ENCODE measurements at regions not wholly inside any gene's neighbourhood (a gene's known extent, or its start where the extent isn't known, plus 50 kb on each side); places are given as distances from the start of the nearest gene placed in this dataset.

DNA sequence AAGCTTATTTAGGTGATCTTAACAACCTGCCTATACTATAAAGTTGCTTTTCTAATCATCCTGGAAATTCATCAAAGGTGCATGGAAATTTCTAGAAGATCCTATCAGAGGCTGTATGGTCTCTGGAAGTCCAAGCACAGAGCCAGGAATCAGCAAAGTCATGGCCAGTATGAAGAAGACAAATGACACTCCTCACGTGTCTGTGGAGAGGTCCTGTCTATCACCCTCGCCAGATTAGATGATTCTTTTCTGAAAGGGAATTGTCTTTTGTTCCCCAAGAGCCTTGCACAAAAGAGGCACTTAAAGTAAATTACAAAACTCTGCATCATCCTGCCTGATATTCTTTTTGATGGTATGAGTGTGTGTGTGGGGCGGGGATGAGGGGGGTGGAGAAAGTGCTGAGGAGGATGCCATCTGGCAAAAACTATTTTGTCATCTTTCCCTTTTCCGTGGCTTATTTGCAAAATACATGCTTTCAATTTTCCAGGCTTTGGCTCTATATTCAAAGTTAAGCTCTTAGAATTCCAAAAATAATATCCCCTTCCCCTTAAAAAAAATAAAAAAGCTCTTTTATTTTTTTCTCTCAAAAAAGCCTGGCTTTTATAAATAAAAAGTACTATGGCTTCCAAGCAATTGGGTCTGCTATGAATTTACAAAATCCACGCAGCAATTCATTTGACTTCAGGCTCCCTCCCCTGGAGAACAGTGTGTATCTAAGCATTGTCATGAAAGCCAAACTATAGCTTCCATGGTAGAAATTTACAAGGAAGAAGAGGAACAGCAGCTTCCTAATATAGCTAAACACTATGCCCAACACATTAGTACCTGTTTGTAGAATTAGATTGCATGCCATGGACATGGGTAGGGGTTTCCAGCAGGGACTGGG, 185.2 kb upstream of the ARG1 start:
- Histone ChIP-seq H3K4me1 (no peaks in the 10 kb centered on the region), H3K4me3 (no peak overlapping the region), H3K27me3 (no peaks in the 10 kb centered on the region), H3K36me3 (ENCODE audit: low read depth, missing control alignments) (no peaks in the 10 kb centered on the region), H3K9me3 (no peaks in the 10 kb centered on the region), H3K27ac (no peak overlapping the region)
- intact Hi-C loops (cut with DNase I; ENCODE audit: low total_unique reads), result no loop called here
- TF ChIP-seq, protein P1, sequence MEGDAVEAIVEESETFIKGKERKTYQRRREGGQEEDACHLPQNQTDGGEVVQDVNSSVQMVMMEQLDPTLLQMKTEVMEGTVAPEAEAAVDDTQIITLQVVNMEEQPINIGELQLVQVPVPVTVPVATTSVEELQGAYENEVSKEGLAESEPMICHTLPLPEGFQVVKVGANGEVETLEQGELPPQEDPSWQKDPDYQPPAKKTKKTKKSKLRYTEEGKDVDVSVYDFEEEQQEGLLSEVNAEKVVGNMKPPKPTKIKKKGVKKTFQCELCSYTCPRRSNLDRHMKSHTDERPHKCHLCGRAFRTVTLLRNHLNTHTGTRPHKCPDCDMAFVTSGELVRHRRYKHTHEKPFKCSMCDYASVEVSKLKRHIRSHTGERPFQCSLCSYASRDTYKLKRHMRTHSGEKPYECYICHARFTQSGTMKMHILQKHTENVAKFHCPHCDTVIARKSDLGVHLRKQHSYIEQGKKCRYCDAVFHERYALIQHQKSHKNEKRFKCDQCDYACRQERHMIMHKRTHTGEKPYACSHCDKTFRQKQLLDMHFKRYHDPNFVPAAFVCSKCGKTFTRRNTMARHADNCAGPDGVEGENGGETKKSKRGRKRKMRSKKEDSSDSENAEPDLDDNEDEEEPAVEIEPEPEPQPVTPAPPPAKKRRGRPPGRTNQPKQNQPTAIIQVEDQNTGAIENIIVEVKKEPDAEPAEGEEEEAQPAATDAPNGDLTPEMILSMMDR (IDR thresholded peaks at IDR 0.05), result no peak
- no peak for TF ChIP-seq POLR2A (IDR thresholded peaks at IDR 0.05)
- no peak for DNase-seq
- 45 to 56% methylated on average over 5 of the region's 5 CpGs for WGBS, 2 donors

DNA sequence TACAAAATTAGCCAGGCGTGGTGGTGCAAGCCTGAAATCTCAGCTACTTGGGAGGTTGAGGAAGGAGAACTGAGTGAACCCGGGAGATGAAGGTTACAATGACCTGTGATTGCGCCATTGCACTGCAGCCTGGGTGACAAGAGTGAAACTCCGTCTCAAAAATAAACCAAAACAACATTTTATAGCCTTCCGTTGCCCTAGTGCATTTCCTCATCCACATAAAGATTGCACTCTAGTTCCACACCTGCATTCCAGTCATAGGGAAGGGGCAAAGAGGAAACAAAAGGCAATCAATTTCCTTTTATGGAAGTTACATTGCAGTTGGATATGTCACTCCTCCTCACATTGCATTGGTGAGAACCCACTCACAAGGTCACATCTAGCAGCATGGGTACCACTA, 182.7 kb upstream of the ARG1 start:
- WGBS, 2 donors, result 94 to 95% methylated on average over 5 of the region's 5 CpGs
- intact Hi-C loops (cut with DNase I; ENCODE audit: low total_unique reads), result no loop called here
- TF ChIP-seq, protein P1 (IDR thresholded peaks at IDR 0.05), result no peak
- no peak for TF ChIP-seq POLR2A (IDR thresholded peaks at IDR 0.05)
- Histone ChIP-seq H3K36me3 (ENCODE audit: low read depth, missing control alignments) (no peaks in the 10 kb centered on the region), H3K9me3 (no peaks in the 10 kb centered on the region), H3K4me3 (no peak overlapping the region), H3K4me1 (no peaks in the 10 kb centered on the region), H3K27ac (no peak overlapping the region), H3K27me3 (no peaks in the 10 kb centered on the region)
- DNase-seq, result no peak

DNA sequence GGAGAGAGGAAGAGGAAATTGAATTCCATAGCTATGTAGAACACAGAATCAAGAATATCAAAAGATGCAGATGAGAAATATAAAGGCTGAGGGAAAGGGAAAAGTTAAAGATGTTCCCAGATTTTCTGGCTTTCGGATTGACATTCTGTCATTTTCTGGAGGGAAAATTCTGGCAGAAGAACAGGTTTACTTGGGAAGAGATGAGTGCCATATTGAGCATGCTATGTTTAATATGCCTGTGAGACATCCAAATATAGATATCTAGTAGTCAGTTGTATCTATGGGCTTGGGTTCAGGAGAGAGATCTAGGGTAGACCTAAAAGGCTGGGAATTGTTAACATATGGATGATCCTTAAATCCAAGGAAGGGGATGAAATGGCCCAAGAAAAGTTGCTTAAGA, 181.9 kb upstream of the ARG1 start:
- Histone ChIP-seq H3K4me1 (no peaks in the 10 kb centered on the region), H3K27ac (no peak overlapping the region), H3K4me3 (no peak overlapping the region), H3K36me3 (ENCODE audit: low read depth, missing control alignments) (no peaks in the 10 kb centered on the region), H3K27me3 (no peaks in the 10 kb centered on the region), H3K9me3 (no peaks in the 10 kb centered on the region)
- TF ChIP-seq POLR2A (IDR thresholded peaks at IDR 0.05), result no peak
- TF ChIP-seq, protein P1 (IDR thresholded peaks at IDR 0.05), result no peak
- 95 to 100% methylated on average over 1 of the region's 1 CpG for WGBS, 2 donors
- intact Hi-C loops (cut with DNase I; ENCODE audit: low total_unique reads), result no loop called here
- no peak for DNase-seq

DNA sequence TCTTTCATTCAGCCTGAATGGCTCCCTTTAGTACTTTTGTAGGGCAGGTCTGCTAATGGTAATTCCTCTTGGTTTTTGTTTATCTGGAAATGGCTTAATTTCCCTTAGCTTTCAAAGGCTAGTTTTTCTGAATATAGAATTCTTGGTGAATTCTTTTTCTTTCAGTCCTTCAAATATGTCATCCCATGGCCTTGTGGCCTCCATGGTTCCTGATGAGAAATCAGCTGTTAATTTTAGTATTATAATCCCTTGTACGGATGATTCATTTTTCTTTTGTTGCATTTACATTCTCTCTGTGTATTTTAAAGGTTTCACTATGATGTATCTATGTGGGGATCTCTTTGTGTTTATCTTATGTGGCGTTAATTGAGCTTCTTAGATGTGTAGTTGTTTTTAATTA, 179.6 kb upstream of the ARG1 start:
- Histone ChIP-seq H3K36me3 (ENCODE audit: low read depth, missing control alignments) (no peaks in the 10 kb centered on the region), H3K27ac (no peak overlapping the region), H3K9me3 (no peaks in the 10 kb centered on the region), H3K27me3 (no peaks in the 10 kb centered on the region), H3K4me3 (no peak overlapping the region), H3K4me1 (no peaks in the 10 kb centered on the region)
- intact Hi-C loops (cut with DNase I; ENCODE audit: low total_unique reads), result no loop called here
- 93 to 96% methylated on average over 2 of the region's 2 CpGs for WGBS, 2 donors
- no peak for DNase-seq
- no peak for TF ChIP-seq POLR2A (IDR thresholded peaks at IDR 0.05)
- TF ChIP-seq, protein P1 (IDR thresholded peaks at IDR 0.05), result no peak
